ENCODE measurements at regions not wholly inside any gene's neighbourhood (a gene's known extent, or its start where the extent isn't known, plus 50 kb on each side); places are given as distances from the start of the nearest gene placed in this dataset.

DNA sequence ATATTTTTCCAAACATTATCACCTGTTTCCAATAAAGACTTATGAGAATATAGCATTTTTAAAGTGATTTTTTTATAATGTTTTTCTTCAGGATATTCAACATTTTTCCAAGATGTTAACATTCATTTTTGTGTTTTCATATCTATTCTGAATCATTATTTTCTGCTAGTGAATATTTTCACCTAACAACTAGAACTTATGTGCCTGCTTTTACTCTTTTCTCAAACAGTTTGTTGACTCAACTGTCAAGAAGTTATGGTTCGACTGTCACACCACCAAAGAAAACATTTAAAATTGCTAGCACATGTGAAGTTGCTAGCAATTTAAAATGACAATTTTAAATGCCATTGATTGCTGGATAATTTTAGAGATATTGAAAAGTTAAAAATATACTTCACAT lies 343.3 kb upstream of the CDH9 start:
- no peak overlapping the region for H3K4me3 ChIP-seq
- no peaks in the 10 kb centered on the region for H3K9me3 ChIP-seq
- H3K36me3 ChIP-seq (replicated peaks in 1 of 2; ENCODE audit: insufficient read depth in 1 of 2, low read depth in 2 of 2), result no peaks in the 10 kb centered on the region
- no peaks in the 10 kb centered on the region for H3K4me1 ChIP-seq
- no peaks in the 10 kb centered on the region for H3K27me3 ChIP-seq
- ATAC-seq (no peak), DNase-seq (no peak)
- TF ChIP-seq, protein P1, sequence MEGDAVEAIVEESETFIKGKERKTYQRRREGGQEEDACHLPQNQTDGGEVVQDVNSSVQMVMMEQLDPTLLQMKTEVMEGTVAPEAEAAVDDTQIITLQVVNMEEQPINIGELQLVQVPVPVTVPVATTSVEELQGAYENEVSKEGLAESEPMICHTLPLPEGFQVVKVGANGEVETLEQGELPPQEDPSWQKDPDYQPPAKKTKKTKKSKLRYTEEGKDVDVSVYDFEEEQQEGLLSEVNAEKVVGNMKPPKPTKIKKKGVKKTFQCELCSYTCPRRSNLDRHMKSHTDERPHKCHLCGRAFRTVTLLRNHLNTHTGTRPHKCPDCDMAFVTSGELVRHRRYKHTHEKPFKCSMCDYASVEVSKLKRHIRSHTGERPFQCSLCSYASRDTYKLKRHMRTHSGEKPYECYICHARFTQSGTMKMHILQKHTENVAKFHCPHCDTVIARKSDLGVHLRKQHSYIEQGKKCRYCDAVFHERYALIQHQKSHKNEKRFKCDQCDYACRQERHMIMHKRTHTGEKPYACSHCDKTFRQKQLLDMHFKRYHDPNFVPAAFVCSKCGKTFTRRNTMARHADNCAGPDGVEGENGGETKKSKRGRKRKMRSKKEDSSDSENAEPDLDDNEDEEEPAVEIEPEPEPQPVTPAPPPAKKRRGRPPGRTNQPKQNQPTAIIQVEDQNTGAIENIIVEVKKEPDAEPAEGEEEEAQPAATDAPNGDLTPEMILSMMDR (IDR thresholded peaks at IDR 0.05), result no peak
- TF ChIP-seq POLR2A (IDR thresholded peaks at IDR 0.05), result no peak
- 42 to 43% methylated on average over 1 of the region's 1 CpG for WGBS, 2 donors
- H3K27ac ChIP-seq, result no peak overlapping the region
- intact Hi-C loops (cut with DNase I), result no loop called here

DNA sequence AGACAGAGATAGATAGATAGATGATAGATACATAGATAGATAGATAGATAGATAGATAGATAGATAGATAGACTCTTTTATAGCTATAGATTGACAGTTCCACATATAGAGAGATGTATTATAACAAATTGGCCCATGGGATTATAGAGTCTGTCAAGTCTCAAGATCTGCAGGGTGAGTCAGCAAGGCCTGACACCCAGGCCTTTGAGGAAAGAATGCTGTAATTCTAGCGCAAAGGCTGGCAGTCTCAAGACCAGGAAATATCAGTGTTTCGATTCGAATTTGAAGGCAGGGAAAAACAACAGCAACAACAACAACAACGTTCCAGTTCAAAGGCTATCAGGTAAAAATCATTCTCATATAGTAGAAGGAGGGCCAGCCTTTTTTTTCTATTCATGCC lies 339.2 kb upstream of the CDH9 start:
- no peak for ATAC-seq

DNA sequence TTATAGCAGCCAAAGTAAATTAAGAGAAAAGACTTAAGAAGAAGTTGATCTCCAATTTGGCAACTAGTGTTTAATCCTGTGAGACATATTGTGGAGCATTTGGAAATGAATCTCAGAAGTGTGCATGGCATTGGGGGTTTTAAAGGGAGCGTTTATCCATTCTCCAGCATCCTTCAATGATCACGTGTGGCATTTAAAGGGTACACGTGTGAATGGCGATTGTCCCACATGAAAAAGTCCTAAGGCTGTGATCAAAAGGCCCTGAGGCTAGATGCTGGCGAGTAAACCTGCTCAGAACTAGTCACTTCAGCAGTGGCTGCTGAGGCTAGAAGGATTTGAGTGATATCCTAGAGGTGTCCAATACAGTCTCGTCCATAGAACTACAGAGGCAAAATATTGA lies 315.6 kb upstream of the CDH9 start:
- Histone ChIP-seq H3K4me3 (no peak overlapping the region), H3K36me3 (replicated peaks in 1 of 2; ENCODE audit: insufficient read depth in 1 of 2, low read depth in 2 of 2) (no peaks in the 10 kb centered on the region), H3K27ac (no peak overlapping the region), H3K9me3 (no peaks in the 10 kb centered on the region), H3K4me1 (no peaks in the 10 kb centered on the region), H3K27me3 (no peaks in the 10 kb centered on the region)
- TF ChIP-seq, protein P1 (IDR thresholded peaks at IDR 0.05), result no peak
- no peak for TF ChIP-seq POLR2A (IDR thresholded peaks at IDR 0.05)
- DNase-seq, result no peak
- no peak for ATAC-seq
- 53 to 55% methylated on average over 6 of the region's 6 CpGs for WGBS, 2 donors
- intact Hi-C loops (cut with DNase I), result no loop called here

More for the DNA sequence above, 339.2 kb upstream of the CDH9 start:
- DNase-seq, result no peak
- Histone ChIP-seq H3K27me3 (no peaks in the 10 kb centered on the region), H3K36me3 (replicated peaks in 1 of 2; ENCODE audit: insufficient read depth in 1 of 2, low read depth in 2 of 2) (no peaks in the 10 kb centered on the region), H3K4me1 (no peaks in the 10 kb centered on the region), H3K27ac (no peak overlapping the region), H3K9me3 (no peaks in the 10 kb centered on the region), H3K4me3 (no peak overlapping the region)
- TF ChIP-seq, protein P1 (IDR thresholded peaks at IDR 0.05), result no peak
- TF ChIP-seq POLR2A (IDR thresholded peaks at IDR 0.05), result no peak
- intact Hi-C loops (cut with DNase I), result no loop called here
- 63 to 77% methylated on average over 4 of the region's 4 CpGs for WGBS, 2 donors

DNA sequence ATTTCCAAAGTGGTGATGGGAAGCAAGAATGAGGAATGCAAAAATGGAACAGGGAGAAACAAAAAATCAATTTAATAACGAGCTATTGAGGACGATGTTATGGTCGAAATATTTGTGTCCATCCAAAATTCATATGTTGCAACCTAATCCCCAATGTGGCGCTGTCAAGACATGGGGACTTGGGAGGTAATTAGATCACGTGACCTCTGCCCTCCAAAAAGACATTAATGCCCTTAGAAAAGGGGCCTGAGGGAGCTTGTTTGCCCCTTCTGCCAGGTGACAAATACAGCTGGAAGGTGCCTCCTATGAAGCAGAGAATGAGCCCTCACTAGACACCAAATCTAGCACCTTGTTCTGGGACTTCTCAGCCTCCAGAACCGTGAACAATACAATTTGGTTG lies 315.2 kb upstream of the CDH9 start:
- ATAC-seq, result no peak
- Histone ChIP-seq H3K4me1 (no peaks in the 10 kb centered on the region), H3K36me3 (replicated peaks in 1 of 2; ENCODE audit: insufficient read depth in 1 of 2, low read depth in 2 of 2) (no peaks in the 10 kb centered on the region), H3K27me3 (no peaks in the 10 kb centered on the region), H3K27ac (no peak overlapping the region), H3K4me3 (no peak overlapping the region), H3K9me3 (no peaks in the 10 kb centered on the region)
- TF ChIP-seq, protein P1 (IDR thresholded peaks at IDR 0.05), result no peak
- no peak for TF ChIP-seq POLR2A (IDR thresholded peaks at IDR 0.05)
- intact Hi-C loops (cut with DNase I), result no loop called here
- 54 to 58% methylated on average over 6 of the region's 6 CpGs for WGBS, 2 donors
- DNase-seq, result no peak

DNA sequence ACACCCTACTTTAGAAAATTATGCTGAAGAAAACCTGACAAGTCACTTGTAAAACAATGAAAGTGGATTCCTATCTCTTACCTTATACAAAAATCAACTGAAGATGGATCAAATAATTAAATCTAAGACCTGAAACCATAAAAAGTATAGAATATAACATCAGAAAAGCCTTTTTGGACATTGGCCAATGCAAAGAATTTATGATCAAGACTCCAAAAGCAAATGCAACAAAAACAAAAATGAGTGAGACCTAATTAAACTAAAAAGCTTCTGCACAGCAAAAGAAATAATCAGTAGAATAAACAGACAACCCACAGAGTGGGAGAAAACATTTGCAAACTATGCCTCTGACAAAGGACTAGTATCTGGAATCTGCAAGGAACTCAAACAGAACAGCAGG lies 303.0 kb upstream of the CDH9 start:
- Histone ChIP-seq H3K9me3 (no peaks in the 10 kb centered on the region), H3K27ac (no peak overlapping the region), H3K36me3 (replicated peaks in 1 of 2; ENCODE audit: insufficient read depth in 1 of 2, low read depth in 2 of 2) (no peaks in the 10 kb centered on the region), H3K4me1 (no peaks in the 10 kb centered on the region), H3K4me3 (no peak overlapping the region), H3K27me3 (no peaks in the 10 kb centered on the region)
- no peak for TF ChIP-seq POLR2A (IDR thresholded peaks at IDR 0.05)
- TF ChIP-seq, protein P1 (IDR thresholded peaks at IDR 0.05), result no peak
- ATAC-seq (no peak), DNase-seq (no peak)
- intact Hi-C loops (cut with DNase I), result no loop called here

Data from body of pancreas (tissue), 4 donors.